ENCODE measurements at regions not wholly inside any gene's neighbourhood (a gene's known extent, or its start where the extent isn't known, plus 50 kb on each side); places are given as distances from the start of the nearest gene placed in this dataset.
A peak's percentile ranks its signal among the peaks of the same experiment; 100 is the strongest.

DNA sequence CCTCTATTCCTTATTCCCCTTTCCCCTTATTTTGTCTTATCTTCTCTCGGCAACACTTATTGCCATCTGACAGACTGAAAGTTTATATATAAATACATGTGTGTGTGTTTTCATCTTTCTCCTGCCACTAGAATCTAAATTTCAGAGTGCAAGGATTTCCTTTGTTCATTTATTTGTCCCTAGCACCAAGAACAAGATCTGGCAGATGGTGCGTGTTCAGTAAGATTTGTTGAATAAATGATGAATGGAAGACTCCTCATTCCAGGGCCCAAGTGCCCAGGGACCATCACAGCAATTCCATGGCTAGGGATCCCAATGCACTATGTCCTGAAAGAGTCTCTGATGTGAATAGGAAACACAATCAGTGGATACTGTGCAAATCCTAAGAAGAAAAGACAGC is 97.9 kb upstream of the EEA1 start:
- Histone ChIP-seq H4K20me1 (replicated peaks in 1 of 2; ENCODE audit: control insufficient read depth in 1 of 2, insufficient read depth in 2 of 2, low read length in 2 of 2) (no peaks in the 10 kb centered on the region), H4K8ac (ENCODE audit: extremely low read depth, insufficient read depth, low read length) (no peak overlapping the region), H3K79me1 (ENCODE audit: low read depth, low read length) (no peaks in the 10 kb centered on the region), H4K5ac (ENCODE audit: insufficient read length, low read depth, low read length) (no peak overlapping the region), H3K18ac (ENCODE audit: extremely low read depth, low read length) (no peak overlapping the region), H2BK20ac (ENCODE audit: low read length) (no peak overlapping the region), H3K9me3 (ENCODE audit: insufficient read depth in 2 of 2, low read depth in 1 of 2, low read length in 1 of 2) (no peaks in the 10 kb centered on the region), H3K4me2 (ENCODE audit: insufficient read depth in 1 of 2, low read depth in 2 of 2, low read length in 2 of 2) (no peak overlapping the region), H3K23ac (ENCODE audit: insufficient read length) (no peak overlapping the region), H2BK5ac (ENCODE audit: low read depth, low read length) (no peak overlapping the region), H2AFZ (ENCODE audit: low read length) (peak overlapping the region; percentile 26), H3K36me3 (ENCODE audit: control insufficient read depth in 2 of 4, insufficient read depth in 4 of 4, low read length in 3 of 4) (no peaks in the 10 kb centered on the region), H3K27me3 (replicated peaks in 1 of 4; ENCODE audit: control insufficient read depth in 3 of 4, extremely low read depth in 1 of 4, insufficient read depth in 3 of 4, low read length in 3 of 4) (no peaks in the 10 kb centered on the region), H3K4me3 (ENCODE audit: extremely low read depth in 1 of 4, insufficient read depth in 2 of 4, low read depth in 3 of 4, low read length in 4 of 4) (no peak overlapping the region), H2BK120ac (replicated peaks; ENCODE audit: low read depth, low read length) (no peak overlapping the region), H3K79me2 (ENCODE audit: control insufficient read depth in 1 of 2, insufficient read depth in 2 of 2, low read length in 2 of 2) (no peaks in the 10 kb centered on the region), H2AK5ac (ENCODE audit: low read depth, low read length) (no peak overlapping the region), H3K4me1 (replicated peaks in 1 of 4; ENCODE audit: control insufficient read depth in 3 of 4, insufficient read depth in 4 of 4, low read length in 3 of 4) (no peaks in the 10 kb centered on the region), H4K91ac (replicated peaks; ENCODE audit: insufficient read length, low read length) (no peak overlapping the region), H3K4ac (replicated peaks; ENCODE audit: insufficient read length, low read depth, low read length) (no peak overlapping the region), H3K27ac (ENCODE audit: low read depth, low read length) (no peak overlapping the region), H2BK15ac (ENCODE audit: low read length) (no peak overlapping the region), H3K23me2 (ENCODE audit: low read depth, low read length) (no peaks in the 10 kb centered on the region), H3K56ac (replicated peaks; ENCODE audit: insufficient read length, low read depth, low read length) (no peak overlapping the region), H3K9ac (replicated peaks in 1 of 4; ENCODE audit: extremely low read depth in 1 of 4, low read depth in 3 of 4, low read length in 3 of 4) (no peak overlapping the region), H3K14ac (ENCODE audit: insufficient read length) (no peak overlapping the region), H2BK12ac (ENCODE audit: low read depth, low read length) (no peak overlapping the region)
- POLR2A ChIA-PET (ENCODE audit: partially characterized antibody): no interaction called here
- no peak for DNase-seq (ENCODE audit: low read depth in 1 of 2, low spot score in 2 of 2)
- TF ChIP-seq SIN3A (conservative IDR thresholded peaks at IDR 0.05 in 1 of 2, IDR thresholded peaks at IDR 0.05 in 1 of 2; ENCODE audit: low read depth in 1 of 2, low read length in 2 of 2): no peak
- TF ChIP-seq JUN (IDR thresholded peaks at IDR 0.05; ENCODE audit: low read depth, low read length): no peak
- no peak for TF ChIP-seq POU5F1 (IDR thresholded peaks at IDR 0.05; ENCODE audit: low read depth, low read length)
- no peak for TF ChIP-seq NANOG (IDR thresholded peaks at IDR 0.05; ENCODE audit: insufficient read depth, low read depth, low read length, poor library complexity, severe bottlenecking)
- FAIRE-seq: no peak
- WGBS, 2 experiments (ENCODE audit: extremely low coverage in 1 of 2, insufficient coverage in 1 of 2, insufficient read length in 1 of 2, insufficient replicate concordance in 2 of 2, low coverage in 1 of 2, low lambda C conversion rate in 2 of 2, missing lambda C conversion rate in 1 of 2): 91% methylated on average over 2 of the region's 2 CpGs; no CpG with 5 or more reads in 1 of the 2 experiments
- CTCF ChIA-PET (ENCODE audit: partially characterized antibody): interaction anchor here (0.6 to 1.6 kb wide), 7 partner anchors 8 to 1072 kb away, joined by 3 to 5 read pairs (median 3); no protein-coding TSS in a partner anchor

Data from H1 (cell line).